ENCODE measurements at regions not wholly inside any gene's neighbourhood (a gene's known extent, or its start where the extent isn't known, plus 50 kb on each side); places are given as distances from the start of the nearest gene placed in this dataset.

DNA sequence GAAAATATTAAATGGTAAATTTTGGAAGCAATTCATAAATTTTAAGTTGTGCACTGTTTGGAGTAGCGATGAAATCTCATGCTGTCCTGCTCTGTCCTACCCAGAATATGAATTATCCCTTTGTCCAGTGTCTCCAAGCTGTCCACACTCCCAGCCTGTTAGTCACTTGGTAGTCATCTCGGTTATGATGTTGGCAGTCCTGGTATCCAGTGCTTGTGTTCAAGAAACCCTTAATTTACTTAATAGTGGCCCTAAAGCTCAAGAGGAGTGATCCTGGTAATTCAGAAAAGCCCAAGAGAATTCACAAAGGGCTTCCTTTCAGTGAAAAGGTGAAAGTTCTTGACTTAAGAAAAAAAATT is 71.8 kb upstream of the STAM2 start:
- no peak for FAIRE-seq
- in situ Hi-C loops (cut with MboI) = no loop called here
- H3K4me2 ChIP-seq (ENCODE audit: insufficient read depth, low read length) = no peak overlapping the region
- no peak overlapping the region for H2AFZ ChIP-seq (ENCODE audit: low read depth, low read length)
- no peaks in the 10 kb centered on the region for H3K9me1 ChIP-seq (ENCODE audit: control insufficient read depth, insufficient read depth, low read length)
- H3K27me3 ChIP-seq (ENCODE audit: control insufficient read depth in 2 of 2, insufficient read depth in 2 of 2, low read length in 2 of 2) = no peaks in the 10 kb centered on the region
- no peak for DNase-seq (ENCODE audit: extremely low read depth in 1 of 4, low spot score in 3 of 4)
- no peaks in the 10 kb centered on the region for H3K79me2 ChIP-seq (ENCODE audit: control insufficient read depth, insufficient read depth, low read length)
- BruUV-seq (replicated peaks) = no TSS peak
- intact Hi-C loops (cut with micrococcal nuclease) = no loop called here
- ATAC-seq = no peak
- no peaks in the 10 kb centered on the region for H4K20me1 ChIP-seq (replicated peaks; ENCODE audit: control insufficient read depth, insufficient read depth, low read length)
- H3K4me1 ChIP-seq (replicated peaks in 1 of 2; ENCODE audit: control insufficient read depth in 2 of 2, insufficient read depth in 2 of 2, low read length in 2 of 2) = no peaks in the 10 kb centered on the region
- ChIA-PET POLR2A (no interaction called here), CTCF (ENCODE audit: low intra/inter-chr PET ratio) (no interaction called here)
- no peak overlapping the region for H3K9ac ChIP-seq (ENCODE audit: insufficient read depth in 1 of 2, low read depth in 2 of 2, low read length in 2 of 2)
- no peaks in the 10 kb centered on the region for H3K36me3 ChIP-seq (ENCODE audit: control insufficient read depth, insufficient read depth, low read length)
- H3K4me3 ChIP-seq = no peak overlapping the region
- no peaks in the 10 kb centered on the region for H3K9me3 ChIP-seq (replicated peaks; ENCODE audit: control insufficient read depth, insufficient read depth, low read depth, low read length)
- no peak overlapping the region for H3K27ac ChIP-seq (ENCODE audit: extremely low read depth, low read depth, low read length)
- WGBS (ENCODE audit: insufficient coverage, low coverage, missing lambda C conversion rate) = 0% methylated on average over 2 of the region's 2 CpGs
- TF ChIP-seq, protein P1, sequence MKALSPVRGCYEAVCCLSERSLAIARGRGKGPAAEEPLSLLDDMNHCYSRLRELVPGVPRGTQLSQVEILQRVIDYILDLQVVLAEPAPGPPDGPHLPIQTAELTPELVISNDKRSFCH (CRISPR knock-in tag; IDR thresholded peaks at IDR 0.05) = no peak
- TF ChIP-seq, protein P1 (tag; IDR thresholded peaks at IDR 0.05) = no peak
- TF ChIP-seq RFX5 (IDR thresholded peaks at IDR 0.05; ENCODE audit: low read depth, low read length) (no peak), ZNF282 (CRISPR knock-in tag; IDR thresholded peaks at IDR 0.05) (no peak), POLR3A (IDR thresholded peaks at IDR 0.05; ENCODE audit: borderline replicate concordance, extremely low read depth, insufficient read depth, insufficient read length) (no peak), PHB2 (IDR thresholded peaks at IDR 0.05; ENCODE audit: low read depth) (no peak), TEAD2 (tag; IDR thresholded peaks at IDR 0.05) (no peak), ZNF384 (IDR thresholded peaks at IDR 0.05; ENCODE audit: low read depth, low read length) (no peak), KDM1A (IDR thresholded peaks at IDR 0.05) (no peak), PCBP1 (IDR thresholded peaks at IDR 0.05; ENCODE audit: low read depth, low read length, poor library complexity, severe bottlenecking) (no peak)
- TF ChIP-seq, protein P2, sequence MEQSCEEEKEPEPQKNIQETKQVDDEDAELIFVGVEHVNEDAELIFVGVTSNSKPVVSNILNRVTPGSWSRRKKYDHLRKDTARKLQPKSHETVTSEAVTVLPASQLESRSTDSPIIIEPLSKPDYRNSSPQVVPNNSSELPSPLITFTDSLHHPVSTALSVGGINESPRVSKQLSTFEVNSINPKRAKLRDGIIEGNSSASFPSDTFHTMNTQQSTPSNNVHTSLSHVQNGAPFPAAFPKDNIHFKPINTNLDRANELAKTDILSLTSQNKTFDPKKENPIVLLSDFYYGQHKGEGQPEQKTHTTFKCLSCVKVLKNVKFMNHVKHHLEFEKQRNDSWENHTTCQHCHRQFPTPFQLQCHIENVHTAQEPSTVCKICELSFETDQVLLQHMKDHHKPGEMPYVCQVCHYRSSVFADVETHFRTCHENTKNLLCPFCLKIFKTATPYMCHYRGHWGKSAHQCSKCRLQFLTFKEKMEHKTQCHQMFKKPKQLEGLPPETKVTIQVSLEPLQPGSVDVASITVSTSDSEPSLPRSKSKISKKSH (CRISPR knock-in tag; IDR thresholded peaks at IDR 0.05) = no peak
- TF ChIP-seq, protein P3, sequence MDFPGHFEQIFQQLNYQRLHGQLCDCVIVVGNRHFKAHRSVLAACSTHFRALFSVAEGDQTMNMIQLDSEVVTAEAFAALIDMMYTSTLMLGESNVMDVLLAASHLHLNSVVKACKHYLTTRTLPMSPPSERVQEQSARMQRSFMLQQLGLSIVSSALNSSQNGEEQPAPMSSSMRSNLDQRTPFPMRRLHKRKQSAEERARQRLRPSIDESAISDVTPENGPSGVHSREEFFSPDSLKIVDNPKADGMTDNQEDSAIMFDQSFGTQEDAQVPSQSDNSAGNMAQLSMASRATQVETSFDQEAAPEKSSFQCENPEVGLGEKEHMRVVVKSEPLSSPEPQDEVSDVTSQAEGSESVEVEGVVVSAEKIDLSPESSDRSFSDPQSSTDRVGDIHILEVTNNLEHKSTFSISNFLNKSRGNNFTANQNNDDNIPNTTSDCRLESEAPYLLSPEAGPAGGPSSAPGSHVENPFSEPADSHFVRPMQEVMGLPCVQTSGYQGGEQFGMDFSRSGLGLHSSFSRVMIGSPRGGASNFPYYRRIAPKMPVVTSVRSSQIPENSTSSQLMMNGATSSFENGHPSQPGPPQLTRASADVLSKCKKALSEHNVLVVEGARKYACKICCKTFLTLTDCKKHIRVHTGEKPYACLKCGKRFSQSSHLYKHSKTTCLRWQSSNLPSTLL (IDR thresholded peaks at IDR 0.05) = no peak
- TF ChIP-seq, protein P4, sequence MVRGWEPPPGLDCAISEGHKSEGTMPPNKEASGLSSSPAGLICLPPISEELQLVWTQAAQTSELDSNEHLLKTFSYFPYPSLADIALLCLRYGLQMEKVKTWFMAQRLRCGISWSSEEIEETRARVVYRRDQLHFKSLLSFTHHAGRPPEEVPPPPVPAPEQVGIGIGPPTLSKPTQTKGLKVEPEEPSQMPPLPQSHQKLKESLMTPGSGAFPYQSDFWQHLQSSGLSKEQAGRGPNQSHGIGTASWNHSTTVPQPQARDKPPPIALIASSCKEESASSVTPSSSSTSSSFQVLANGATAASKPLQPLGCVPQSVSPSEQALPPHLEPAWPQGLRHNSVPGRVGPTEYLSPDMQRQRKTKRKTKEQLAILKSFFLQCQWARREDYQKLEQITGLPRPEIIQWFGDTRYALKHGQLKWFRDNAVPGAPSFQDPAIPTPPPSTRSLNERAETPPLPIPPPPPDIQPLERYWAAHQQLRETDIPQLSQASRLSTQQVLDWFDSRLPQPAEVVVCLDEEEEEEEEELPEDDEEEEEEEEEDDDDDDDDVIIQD (CRISPR knock-in tag; IDR thresholded peaks at IDR 0.05) = no peak
- TF ChIP-seq, protein P5, sequence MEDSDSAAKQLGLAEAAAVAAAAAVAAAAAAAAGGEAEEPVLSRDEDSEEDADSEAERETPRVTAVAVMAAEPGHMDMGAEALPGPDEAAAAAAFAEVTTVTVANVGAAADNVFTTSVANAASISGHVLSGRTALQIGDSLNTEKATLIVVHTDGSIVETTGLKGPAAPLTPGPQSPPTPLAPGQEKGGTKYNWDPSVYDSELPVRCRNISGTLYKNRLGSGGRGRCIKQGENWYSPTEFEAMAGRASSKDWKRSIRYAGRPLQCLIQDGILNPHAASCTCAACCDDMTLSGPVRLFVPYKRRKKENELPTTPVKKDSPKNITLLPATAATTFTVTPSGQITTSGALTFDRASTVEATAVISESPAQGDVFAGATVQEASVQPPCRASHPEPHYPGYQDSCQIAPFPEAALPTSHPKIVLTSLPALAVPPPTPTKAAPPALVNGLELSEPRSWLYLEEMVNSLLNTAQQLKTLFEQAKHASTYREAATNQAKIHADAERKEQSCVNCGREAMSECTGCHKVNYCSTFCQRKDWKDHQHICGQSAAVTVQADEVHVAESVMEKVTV (CRISPR knock-in tag; IDR thresholded peaks at IDR 0.05) = no peak
